IPS DF 6.9 (cell line): ENCODE measurements at regions not wholly inside any gene's neighbourhood (a gene's known extent, or its start where the extent isn't known, plus 50 kb on each side); places are given as distances from the start of the nearest gene placed in this dataset.
"Not testable (repeated sequence)": the region's sequence is repeated elsewhere in the genome, so short reads cannot be mapped to it uniquely, and the experiment has no call there.

ENCODE experiments used
- DNase-seq: peaks from one replicate; pipeline ENCODE4 v3.0.0-alpha.2; 2013; ENCODE audit warnings: low read depth, low spot score
- H3K27ac ChIP-seq: one replicate; pipeline ENCODE4 v1.5.1; 2013; ENCODE audit warnings: low read length, control low read depth
- H3K27me3 ChIP-seq: 2 replicates; pipeline ENCODE4 v1.6.1; 2013; ENCODE audit warnings: mild to moderate bottlenecking, low read length; ENCODE audit not compliant: control insufficient read depth, insufficient read depth
- H3K36me3 ChIP-seq: 2 replicates; pipeline ENCODE4 v1.6.1; 2013; ENCODE audit warnings: low read length; ENCODE audit not compliant: control insufficient read depth, insufficient read depth
- H3K4me1 ChIP-seq: 2 replicates; pipeline ENCODE4 v1.6.1; 2013; ENCODE audit warnings: low read length; ENCODE audit not compliant: control insufficient read depth, insufficient read depth
- H3K4me3 ChIP-seq: 2 replicates; pipeline ENCODE4 v1.5.1; 2013; ENCODE audit warnings: mild to moderate bottlenecking, low read length
- H3K9me3 ChIP-seq: 2 replicates; pipeline ENCODE4 v1.6.1; 2013; ENCODE audit warnings: low read length, inconsistent platforms; ENCODE audit not compliant: control insufficient read depth, insufficient read depth
- WGBS: extraction: QIAGEN DNeasy Blood & Tissue Kit; methylation state at CpG from one replicate; pipeline ENCODE4 v1.1.7; 2013; ENCODE audit warnings: mixed read lengths, missing lambda C conversion rate; ENCODE audit not compliant: insufficient read length, insufficient coverage; 5-methylcytosine and 5-hydroxymethylcytosine counted together

- Histone ChIP-seq H3K9me3 (no peaks in the 10 kb centered on the region), H3K27me3 (no peaks in the 10 kb centered on the region), H3K36me3 (no peaks in the 10 kb centered on the region), H3K4me3 (no peak overlapping the region), H3K27ac (no peak overlapping the region), H3K4me1 (no peaks in the 10 kb centered on the region)
- DNase-seq: no peak
- no CpG with 5 or more reads among the region's 3 CpGs for WGBS
Observed at GRCh38 chrX:139475432-139475831, 55.1 kb upstream of the F9 start.

DNA sequence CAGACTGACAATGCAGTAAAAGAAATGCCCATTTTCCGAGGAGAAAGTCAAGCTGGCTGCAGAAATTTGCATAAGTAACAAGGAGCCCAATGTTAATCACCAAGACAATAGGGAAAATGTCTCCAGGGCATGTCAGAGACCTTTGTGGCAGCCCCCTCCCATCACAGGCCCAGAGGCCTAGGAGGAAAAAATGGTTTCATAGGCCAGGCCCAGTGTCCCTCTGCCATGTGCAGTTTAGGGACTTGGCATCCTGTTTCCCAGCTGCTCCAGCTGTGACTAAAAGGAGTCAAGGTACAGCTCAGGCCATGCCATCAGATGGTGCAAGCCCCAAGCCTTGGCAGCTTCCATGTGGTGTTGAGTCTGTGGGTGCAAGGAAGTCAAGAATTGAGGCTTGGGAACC lies 68.6 kb upstream of the F9 start:
- not testable (repeated sequence) for H3K4me1 ChIP-seq, DNase-seq, H3K4me3 ChIP-seq, H3K9me3 ChIP-seq, H3K27me3 ChIP-seq, H3K36me3 ChIP-seq, H3K27ac ChIP-seq
- WGBS: no CpG with 5 or more reads among the region's 1 CpG

DNA sequence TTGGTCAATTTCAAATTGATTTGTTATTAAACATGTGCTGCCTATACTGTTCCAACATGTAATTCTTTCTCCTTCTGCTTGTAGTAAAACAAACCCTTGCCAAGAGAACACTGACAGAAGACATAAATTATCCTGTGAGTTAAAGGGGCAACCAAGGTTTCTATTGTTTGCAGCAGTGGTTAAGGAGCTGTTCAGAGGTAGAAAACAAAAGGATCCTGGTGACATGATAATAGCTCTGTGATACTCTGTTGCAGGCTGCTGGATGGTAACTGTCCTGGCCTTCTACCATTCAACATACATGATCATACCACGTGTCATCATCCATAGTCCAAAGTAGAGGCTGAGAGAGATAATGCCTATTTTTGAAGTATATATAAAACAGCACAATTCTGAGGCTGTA lies 75.8 kb upstream of the F9 start:
- Histone ChIP-seq H3K27me3 (no peaks in the 10 kb centered on the region), H3K27ac (no peak overlapping the region), H3K9me3 (no peaks in the 10 kb centered on the region), H3K36me3 (no peaks in the 10 kb centered on the region), H3K4me1 (no peaks in the 10 kb centered on the region), H3K4me3 (no peak overlapping the region)
- no CpG with 5 or more reads among the region's 1 CpG for WGBS
- DNase-seq: no peak

DNA sequence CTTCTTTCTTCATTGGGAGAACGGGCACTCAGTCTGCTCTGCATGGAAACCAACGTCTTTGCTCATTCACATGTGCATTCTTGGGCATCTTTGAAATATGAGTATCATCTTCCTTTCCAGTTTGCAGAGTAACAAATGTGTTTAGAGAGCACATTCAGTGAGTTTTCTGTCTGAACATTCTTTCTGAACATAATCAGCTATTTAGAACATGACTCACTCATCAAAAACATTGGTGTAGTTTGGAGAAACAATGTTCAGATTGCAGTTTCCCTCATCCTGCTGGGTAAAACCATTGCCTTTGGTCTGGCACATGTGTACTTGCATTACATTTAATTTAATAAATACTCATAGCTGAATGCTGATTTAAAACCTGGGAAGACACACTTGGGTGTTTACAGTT lies 81.5 kb upstream of the F9 start:
- no peak overlapping the region for H3K27ac ChIP-seq
- no peaks in the 10 kb centered on the region for H3K4me1 ChIP-seq
- H3K36me3 ChIP-seq: no peaks in the 10 kb centered on the region
- H3K27me3 ChIP-seq: no peaks in the 10 kb centered on the region
- H3K4me3 ChIP-seq: no peak overlapping the region
- WGBS: no CpG with 5 or more reads among the region's 2 CpGs
- no peak for DNase-seq
- no peaks in the 10 kb centered on the region for H3K9me3 ChIP-seq

DNA sequence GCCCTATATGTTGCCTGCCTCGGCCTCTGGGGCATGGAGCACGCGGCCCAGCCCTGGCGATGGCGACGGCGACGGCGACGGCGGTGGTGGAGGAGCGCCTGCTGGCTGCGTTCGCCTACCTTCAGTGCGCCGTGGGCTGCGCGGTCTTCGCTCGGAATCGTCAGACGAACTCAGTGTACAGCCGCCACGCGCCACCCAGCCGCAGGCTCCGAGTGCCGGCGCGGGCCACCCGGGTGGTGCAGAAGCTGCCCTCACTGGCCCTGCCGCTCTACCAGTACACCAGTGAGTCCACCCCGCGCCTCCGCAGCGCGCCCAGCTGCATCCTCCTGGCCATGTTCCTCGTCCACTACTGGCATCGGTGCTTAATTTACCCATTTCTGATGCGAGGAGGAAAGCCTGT lies 83.7 kb upstream of the F9 start:
- Histone ChIP-seq H3K27ac (no peak overlapping the region), H3K4me3 (no peak overlapping the region), H3K36me3 (no peaks in the 10 kb centered on the region), H3K9me3 (no peaks in the 10 kb centered on the region), H3K4me1 (no peaks in the 10 kb centered on the region), H3K27me3 (no peaks in the 10 kb centered on the region)
- DNase-seq: no peak
- WGBS: no CpG with 5 or more reads among the region's 40 CpGs

- Histone ChIP-seq H3K27ac (no peak overlapping the region), H3K27me3 (no peaks in the 10 kb centered on the region), H3K4me3 (no peak overlapping the region), H3K36me3 (no peaks in the 10 kb centered on the region), H3K9me3 (no peaks in the 10 kb centered on the region), H3K4me1 (no peaks in the 10 kb centered on the region)
- WGBS: no CpG with 5 or more reads among the region's 2 CpGs
- peak; percentile 1 for DNase-seq
Observed at GRCh38 chrX:139429913-139430312, 100.6 kb upstream of the F9 start.

GRCh38 chrX:139423186-139423585 lies 107.4 kb upstream of the F9 start:
- Histone ChIP-seq H3K27ac (no peak overlapping the region), H3K36me3 (no peaks in the 10 kb centered on the region), H3K27me3 (no peaks in the 10 kb centered on the region), H3K4me1 (no peaks in the 10 kb centered on the region), H3K4me3 (no peak overlapping the region), H3K9me3 (no peaks in the 10 kb centered on the region)
- no peak for DNase-seq
- no CpG with 5 or more reads among the region's 3 CpGs for WGBS

- not testable (repeated sequence) for H3K27me3 ChIP-seq, H3K4me3 ChIP-seq, H3K9me3 ChIP-seq, H3K27ac ChIP-seq, H3K4me1 ChIP-seq, H3K36me3 ChIP-seq, DNase-seq
- no CpG with 5 or more reads among the region's 2 CpGs for WGBS
Observed at GRCh38 chrX:139398258-139398657, 132.3 kb upstream of the F9 start.

- H3K4me1 ChIP-seq: no peaks in the 10 kb centered on the region
- H3K27me3 ChIP-seq: no peaks in the 10 kb centered on the region
- DNase-seq: no peak
- H3K36me3 ChIP-seq: no peaks in the 10 kb centered on the region
- no peaks in the 10 kb centered on the region for H3K9me3 ChIP-seq
- no peak overlapping the region for H3K27ac ChIP-seq
- no CpG with 5 or more reads among the region's 3 CpGs for WGBS
- no peak overlapping the region for H3K4me3 ChIP-seq
Observed at GRCh38 chrX:139388254-139388653, 142.3 kb upstream of the F9 start.

- no peaks in the 10 kb centered on the region for H3K4me1 ChIP-seq
- no CpG with 5 or more reads among the region's 14 CpGs for WGBS
- H3K36me3 ChIP-seq: no peaks in the 10 kb centered on the region
- no peaks in the 10 kb centered on the region for H3K27me3 ChIP-seq
- no peaks in the 10 kb centered on the region for H3K9me3 ChIP-seq
- H3K27ac ChIP-seq: no peak overlapping the region
- H3K4me3 ChIP-seq: no peak overlapping the region
- no peak for DNase-seq
Observed at GRCh38 chrX:139382529-139382928, 148.0 kb upstream of the F9 start.

DNA sequence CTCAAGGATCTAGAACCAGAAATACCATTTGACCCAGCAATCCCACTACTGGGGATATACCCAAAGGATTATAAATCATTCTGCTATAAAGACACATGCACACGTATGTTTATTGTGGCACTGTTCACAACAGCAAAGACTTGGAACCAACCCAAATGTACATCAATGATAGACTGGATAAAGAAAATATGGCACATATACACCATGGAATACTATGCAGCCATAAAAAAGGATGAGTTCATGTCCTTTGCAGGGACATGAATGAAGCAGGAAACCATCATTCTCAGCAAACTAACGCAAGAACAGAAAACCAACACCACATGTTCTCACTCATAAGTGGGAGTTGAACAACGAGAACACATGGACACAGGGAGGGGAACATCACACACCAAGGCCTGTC lies 154.0 kb upstream of the F9 start:
- H3K27me3 ChIP-seq, H3K4me1 ChIP-seq, H3K4me3 ChIP-seq, H3K36me3 ChIP-seq, DNase-seq, H3K9me3 ChIP-seq, H3K27ac ChIP-seq: not testable (repeated sequence)
- WGBS: no CpG with 5 or more reads among the region's 3 CpGs
